ENCODE measurements at regions not wholly inside any gene's neighbourhood (a gene's known extent, or its start where the extent isn't known, plus 50 kb on each side); places are given as distances from the start of the nearest gene placed in this dataset.

GRCh38 chr15:95134431-95135110 is 903.2 kb downstream of the MCTP2 start:
- H4K12ac ChIP-seq (ENCODE audit: low read depth, low read length) = no peak overlapping the region
- no peak overlapping the region for H2BK120ac ChIP-seq (ENCODE audit: insufficient read depth, low read length, poor library complexity)
- H2AFZ ChIP-seq (ENCODE audit: insufficient read depth, low read length, poor library complexity) = no peak overlapping the region
- no peak overlapping the region for H3K27ac ChIP-seq (ENCODE audit: low read depth, low read length)
- no peak overlapping the region for H2BK5ac ChIP-seq (ENCODE audit: low read depth, low read length, poor library complexity)
- no peak for DNase-seq
- H2BK12ac ChIP-seq (ENCODE audit: low read length) = no peak overlapping the region
- no peak overlapping the region for H4K8ac ChIP-seq (ENCODE audit: low read depth, low read length)
- no peak overlapping the region for H3K4me3 ChIP-seq (ENCODE audit: low read depth, low read length)
- H3K4ac ChIP-seq (ENCODE audit: low read depth, low read length) = no peak overlapping the region
- no CpG with 5 or more reads among the region's 4 CpGs for WGBS (ENCODE audit: extremely low coverage, insufficient coverage, insufficient read length)
- no peaks in the 10 kb centered on the region for H3K4me1 ChIP-seq (ENCODE audit: control insufficient read depth in 1 of 2, insufficient read depth in 2 of 2, low read length in 2 of 2)
- H3K9me3 ChIP-seq (ENCODE audit: insufficient read depth, low read depth, low read length) = no peaks in the 10 kb centered on the region
- H3K4me2 ChIP-seq (ENCODE audit: low read length) = no peak overlapping the region
- no peak overlapping the region for H3K18ac ChIP-seq (ENCODE audit: low read length)
- H3K79me2 ChIP-seq (ENCODE audit: control insufficient read depth, insufficient read depth, low read length, poor library complexity) = no peaks in the 10 kb centered on the region
- H3K14ac ChIP-seq (ENCODE audit: low read length) = no peak overlapping the region
- no peaks in the 10 kb centered on the region for H3K36me3 ChIP-seq (ENCODE audit: control insufficient read depth in 1 of 2, insufficient read depth in 2 of 2, low read length in 2 of 2)
- no peak overlapping the region for H3K23ac ChIP-seq (ENCODE audit: low read length)
- no peaks in the 10 kb centered on the region for H3K79me1 ChIP-seq (ENCODE audit: low read length)
- no peak overlapping the region for H4K91ac ChIP-seq (ENCODE audit: low read depth, low read length)
- H2AK5ac ChIP-seq (ENCODE audit: low read length) = no peak overlapping the region
- no peaks in the 10 kb centered on the region for H3K27me3 ChIP-seq (ENCODE audit: insufficient read depth, low read length)
- no peak overlapping the region for H3K9ac ChIP-seq (ENCODE audit: low read length)

- no peak overlapping the region for H4K91ac ChIP-seq (ENCODE audit: low read depth, low read length)
- H3K4me2 ChIP-seq (ENCODE audit: low read length) = no peak overlapping the region
- no peaks in the 10 kb centered on the region for H3K79me1 ChIP-seq (ENCODE audit: low read length)
- no peak overlapping the region for H2BK5ac ChIP-seq (ENCODE audit: low read depth, low read length, poor library complexity)
- H3K4ac ChIP-seq (ENCODE audit: low read depth, low read length) = no peak overlapping the region
- H3K79me2 ChIP-seq (ENCODE audit: control insufficient read depth, insufficient read depth, low read length, poor library complexity) = no peaks in the 10 kb centered on the region
- peak in 1 of 2 donors; percentile 24 for DNase-seq
- no peak overlapping the region for H2AFZ ChIP-seq (ENCODE audit: insufficient read depth, low read length, poor library complexity)
- H2BK120ac ChIP-seq (ENCODE audit: insufficient read depth, low read length, poor library complexity) = no peak overlapping the region
- H3K23ac ChIP-seq (ENCODE audit: low read length) = no peak overlapping the region
- no peaks in the 10 kb centered on the region for H3K9me3 ChIP-seq (ENCODE audit: insufficient read depth, low read depth, low read length)
- H3K27ac ChIP-seq (ENCODE audit: low read depth, low read length) = no peak overlapping the region
- H3K4me3 ChIP-seq (ENCODE audit: low read depth, low read length) = no peak overlapping the region
- no peaks in the 10 kb centered on the region for H3K4me1 ChIP-seq (ENCODE audit: control insufficient read depth in 1 of 2, insufficient read depth in 2 of 2, low read length in 2 of 2)
- no peak overlapping the region for H2BK12ac ChIP-seq (ENCODE audit: low read length)
- H2AK5ac ChIP-seq (ENCODE audit: low read length) = no peak overlapping the region
- H3K18ac ChIP-seq (ENCODE audit: low read length) = no peak overlapping the region
- no CpG with 5 or more reads among the region's 3 CpGs for WGBS (ENCODE audit: extremely low coverage, insufficient coverage, insufficient read length)
- H3K14ac ChIP-seq (ENCODE audit: low read length) = no peak overlapping the region
- H3K27me3 ChIP-seq (ENCODE audit: insufficient read depth, low read length) = no peaks in the 10 kb centered on the region
- no peak overlapping the region for H4K12ac ChIP-seq (ENCODE audit: low read depth, low read length)
- H3K9ac ChIP-seq (ENCODE audit: low read length) = no peak overlapping the region
- no peak overlapping the region for H4K8ac ChIP-seq (ENCODE audit: low read depth, low read length)
- H3K36me3 ChIP-seq (ENCODE audit: control insufficient read depth in 1 of 2, insufficient read depth in 2 of 2, low read length in 2 of 2) = no peaks in the 10 kb centered on the region
Measured at GRCh38 chr15:95138604-95139270, 907.4 kb downstream of the MCTP2 start.

DNA sequence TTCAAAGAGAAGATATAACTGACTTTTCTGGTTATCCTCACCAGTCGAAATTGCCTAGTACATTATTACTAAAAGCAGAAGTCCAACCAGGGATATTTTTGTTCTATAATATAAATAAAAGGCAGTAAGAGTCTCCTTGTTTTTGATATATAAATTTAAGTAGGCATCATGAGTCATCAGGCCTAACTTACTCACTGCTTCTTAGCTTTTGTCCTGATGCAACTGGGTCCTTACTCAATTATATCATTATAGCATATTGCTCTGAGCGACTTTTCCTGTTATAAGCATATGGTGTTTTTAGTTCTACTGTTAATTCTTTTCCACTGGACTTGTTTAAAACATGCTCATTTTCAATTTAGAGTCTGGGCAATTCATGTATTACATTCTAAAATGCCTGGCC is 910.1 kb downstream of the MCTP2 start:
- no peak overlapping the region for H2BK120ac ChIP-seq (ENCODE audit: insufficient read depth, low read length, poor library complexity)
- no peaks in the 10 kb centered on the region for H3K36me3 ChIP-seq (ENCODE audit: control insufficient read depth in 1 of 2, insufficient read depth in 2 of 2, low read length in 2 of 2)
- no peak overlapping the region for H4K91ac ChIP-seq (ENCODE audit: low read depth, low read length)
- no peak overlapping the region for H3K4ac ChIP-seq (ENCODE audit: low read depth, low read length)
- H3K27me3 ChIP-seq (ENCODE audit: insufficient read depth, low read length) = no peaks in the 10 kb centered on the region
- H3K27ac ChIP-seq (ENCODE audit: low read depth, low read length) = no peak overlapping the region
- no peaks in the 10 kb centered on the region for H3K4me1 ChIP-seq (ENCODE audit: control insufficient read depth in 1 of 2, insufficient read depth in 2 of 2, low read length in 2 of 2)
- no peak overlapping the region for H3K18ac ChIP-seq (ENCODE audit: low read length)
- no CpG with 5 or more reads among the region's 2 CpGs for WGBS (ENCODE audit: extremely low coverage, insufficient coverage, insufficient read length)
- no peak overlapping the region for H4K12ac ChIP-seq (ENCODE audit: low read depth, low read length)
- no peak overlapping the region for H2AFZ ChIP-seq (ENCODE audit: insufficient read depth, low read length, poor library complexity)
- H4K8ac ChIP-seq (ENCODE audit: low read depth, low read length) = no peak overlapping the region
- no peak overlapping the region for H2BK5ac ChIP-seq (ENCODE audit: low read depth, low read length, poor library complexity)
- no peak overlapping the region for H3K14ac ChIP-seq (ENCODE audit: low read length)
- H2AK5ac ChIP-seq (ENCODE audit: low read length) = no peak overlapping the region
- H3K79me2 ChIP-seq (ENCODE audit: control insufficient read depth, insufficient read depth, low read length, poor library complexity) = no peaks in the 10 kb centered on the region
- no peaks in the 10 kb centered on the region for H3K79me1 ChIP-seq (ENCODE audit: low read length)
- H3K4me3 ChIP-seq (ENCODE audit: low read depth, low read length) = no peak overlapping the region
- H3K9ac ChIP-seq (ENCODE audit: low read length) = no peak overlapping the region
- no peak overlapping the region for H3K4me2 ChIP-seq (ENCODE audit: low read length)
- no peak overlapping the region for H2BK12ac ChIP-seq (ENCODE audit: low read length)
- no peak overlapping the region for H3K23ac ChIP-seq (ENCODE audit: low read length)
- peak in 1 of 2 donors; percentile 18 for DNase-seq
- no peaks in the 10 kb centered on the region for H3K9me3 ChIP-seq (ENCODE audit: insufficient read depth, low read depth, low read length)

GRCh38 chr15:95142531-95142930 is 911.2 kb downstream of the MCTP2 start:
- Histone ChIP-seq H3K4me3 (ENCODE audit: low read depth, low read length) (no peak overlapping the region), H2BK5ac (ENCODE audit: low read depth, low read length, poor library complexity) (no peak overlapping the region), H3K14ac (ENCODE audit: low read length) (no peak overlapping the region), H3K23ac (ENCODE audit: low read length) (no peak overlapping the region), H3K4me1 (ENCODE audit: control insufficient read depth in 1 of 2, insufficient read depth in 2 of 2, low read length in 2 of 2) (no peaks in the 10 kb centered on the region), H3K9ac (ENCODE audit: low read length) (no peak overlapping the region), H2AFZ (ENCODE audit: insufficient read depth, low read length, poor library complexity) (no peak overlapping the region), H3K18ac (ENCODE audit: low read length) (no peak overlapping the region), H4K8ac (ENCODE audit: low read depth, low read length) (no peak overlapping the region), H3K27ac (ENCODE audit: low read depth, low read length) (no peak overlapping the region), H3K79me2 (ENCODE audit: control insufficient read depth, insufficient read depth, low read length, poor library complexity) (no peaks in the 10 kb centered on the region), H4K91ac (ENCODE audit: low read depth, low read length) (no peak overlapping the region), H2BK120ac (ENCODE audit: insufficient read depth, low read length, poor library complexity) (no peak overlapping the region), H3K36me3 (ENCODE audit: control insufficient read depth in 1 of 2, insufficient read depth in 2 of 2, low read length in 2 of 2) (no peaks in the 10 kb centered on the region), H2BK12ac (ENCODE audit: low read length) (no peak overlapping the region), H4K12ac (ENCODE audit: low read depth, low read length) (no peak overlapping the region), H3K27me3 (ENCODE audit: insufficient read depth, low read length) (no peaks in the 10 kb centered on the region), H3K4ac (ENCODE audit: low read depth, low read length) (no peak overlapping the region), H2AK5ac (ENCODE audit: low read length) (no peak overlapping the region), H3K79me1 (ENCODE audit: low read length) (no peaks in the 10 kb centered on the region), H3K9me3 (ENCODE audit: insufficient read depth, low read depth, low read length) (no peaks in the 10 kb centered on the region), H3K4me2 (ENCODE audit: low read length) (no peak overlapping the region)
- no peak for DNase-seq
- no CpG with 5 or more reads among the region's 1 CpG for WGBS (ENCODE audit: extremely low coverage, insufficient coverage, insufficient read length)

Data from trophoblast cell (in vitro differentiated cells and primary cell).